Muscle of back (tissue), 3 donors: ENCODE measurements at regions not wholly inside any gene's neighbourhood (a gene's known extent, or its start where the extent isn't known, plus 50 kb on each side); places are given as distances from the start of the nearest gene placed in this dataset.

ENCODE experiments used
- DNase-seq, 3 donors: peaks; one replicate each; pipeline versions ENCODE4 v3.0.0 to v3.0.0-alpha.2; 2013

- no peak for DNase-seq
Measured at GRCh38 chr3:84066915-84067314, 891.9 kb upstream of the CADM2 start.

GRCh38 chr3:84073664-84074063, 885.1 kb upstream of the CADM2 start:
- no peak for DNase-seq

GRCh38 chr3:84074767-84075166, 884.0 kb upstream of the CADM2 start:
- DNase-seq: no peak

- no peak for DNase-seq
Measured at GRCh38 chr3:84077479-84077878, 881.3 kb upstream of the CADM2 start.

- no peak for DNase-seq
Measured at GRCh38 chr3:84082726-84083125, 876.1 kb upstream of the CADM2 start.

- no peak for DNase-seq
Measured at GRCh38 chr3:84092907-84093306, 865.9 kb upstream of the CADM2 start.

GRCh38 chr3:84096188-84096587, 862.6 kb upstream of the CADM2 start:
- DNase-seq: no peak

GRCh38 chr3:84100861-84101260, 857.9 kb upstream of the CADM2 start:
- peak in 2 of 3 donors; percentile 1 to 11 for DNase-seq

GRCh38 chr3:84108442-84108971, 850.3 kb upstream of the CADM2 start:
- DNase-seq: peak in 2 of 3 donors; percentile 1 to 12

- no peak for DNase-seq
Measured at GRCh38 chr3:84109911-84110310, 848.9 kb upstream of the CADM2 start.

- DNase-seq: no peak
Measured at GRCh38 chr3:84110787-84111186, 848.0 kb upstream of the CADM2 start.

GRCh38 chr3:84125201-84125721, 833.5 kb upstream of the CADM2 start:
- DNase-seq: no peak

GRCh38 chr3:84125760-84126159, 833.0 kb upstream of the CADM2 start:
- no peak for DNase-seq

GRCh38 chr3:84126160-84126559, 832.6 kb upstream of the CADM2 start:
- no peak for DNase-seq

GRCh38 chr3:84128024-84128423, 830.8 kb upstream of the CADM2 start:
- DNase-seq: no peak

- DNase-seq: peak in 1 of 3 donors; percentile 6
Measured at GRCh38 chr3:84136425-84136824, 822.4 kb upstream of the CADM2 start.

GRCh38 chr3:84140631-84141030, 818.2 kb upstream of the CADM2 start:
- peak; percentile 31 to 70 (median 55) for DNase-seq

GRCh38 chr3:84141571-84141970, 817.2 kb upstream of the CADM2 start:
- no peak for DNase-seq

GRCh38 chr3:84165328-84165727, 793.5 kb upstream of the CADM2 start:
- DNase-seq: no peak

- no peak for DNase-seq
Measured at GRCh38 chr3:84175449-84175848, 783.3 kb upstream of the CADM2 start.

- DNase-seq: peak in 1 of 3 donors; percentile 1
Measured at GRCh38 chr3:84184937-84185336, 773.9 kb upstream of the CADM2 start.

- no peak for DNase-seq
Measured at GRCh38 chr3:84194029-84194428, 764.8 kb upstream of the CADM2 start.

- no peak for DNase-seq
Measured at GRCh38 chr3:84209474-84209873, 749.3 kb upstream of the CADM2 start.

- no peak for DNase-seq
Measured at GRCh38 chr3:84223512-84223911, 735.3 kb upstream of the CADM2 start.
